Stimulated activated CD4-positive, alpha-beta T cell treated with anti-CD3 and anti-CD28 coated beads, Interleukin-4, amount 100 ng/mL, for 1 hour (primary cell): ENCODE measurements at regions not wholly inside any gene's neighbourhood (a gene's known extent, or its start where the extent isn't known, plus 50 kb on each side); places are given as distances from the start of the nearest gene placed in this dataset.
"Not testable (repeated sequence)": the region's sequence is repeated elsewhere in the genome, so short reads cannot be mapped to it uniquely, and the experiment has no call there.

Source experiments
- DNase-seq: peaks from one replicate; pipeline ENCODE4 v3.0.0-alpha.2; 2020

- DNase-seq = no peak
These were observed 247.0 kb upstream of the CCDC54 start for GRCh38 chr3:107130089-107130700.

GRCh38 chr3:107132674-107133073 lies 244.6 kb upstream of the CCDC54 start:
- DNase-seq = no peak

- DNase-seq = no peak
These were observed 243.3 kb upstream of the CCDC54 start for GRCh38 chr3:107133891-107134290.

GRCh38 chr3:107142171-107142570 lies 235.1 kb upstream of the CCDC54 start:
- no peak for DNase-seq

- no peak for DNase-seq
These were observed 234.3 kb upstream of the CCDC54 start for GRCh38 chr3:107142786-107143575.

- no peak for DNase-seq
These were observed 226.6 kb upstream of the CCDC54 start for GRCh38 chr3:107150675-107151074.

GRCh38 chr3:107153981-107154380 lies 223.3 kb upstream of the CCDC54 start:
- no peak for DNase-seq

GRCh38 chr3:107172411-107172810 lies 204.8 kb upstream of the CCDC54 start:
- DNase-seq = no peak

GRCh38 chr3:107184375-107184774 lies 192.9 kb upstream of the CCDC54 start:
- no peak for DNase-seq

GRCh38 chr3:107188262-107188661 lies 189.0 kb upstream of the CCDC54 start:
- DNase-seq = no peak

GRCh38 chr3:107189158-107189791 lies 188.0 kb upstream of the CCDC54 start:
- DNase-seq = no peak

- no peak for DNase-seq
These were observed 184.1 kb upstream of the CCDC54 start for GRCh38 chr3:107193116-107193515.

- no peak for DNase-seq
These were observed 178.6 kb upstream of the CCDC54 start for GRCh38 chr3:107198581-107199181.

- DNase-seq = no peak
These were observed 176.1 kb upstream of the CCDC54 start for GRCh38 chr3:107201146-107201545.

- not testable (repeated sequence) for DNase-seq
These were observed 174.4 kb upstream of the CCDC54 start for GRCh38 chr3:107202885-107203284.

GRCh38 chr3:107204121-107204520 lies 173.1 kb upstream of the CCDC54 start:
- DNase-seq = no peak

GRCh38 chr3:107205358-107205757 lies 171.9 kb upstream of the CCDC54 start:
- DNase-seq = no peak

- no peak for DNase-seq
These were observed 171.1 kb upstream of the CCDC54 start for GRCh38 chr3:107206141-107206540.

- DNase-seq = no peak
These were observed 170.3 kb upstream of the CCDC54 start for GRCh38 chr3:107206945-107207344.

GRCh38 chr3:107208100-107208499 lies 169.1 kb upstream of the CCDC54 start:
- no peak for DNase-seq

GRCh38 chr3:107208796-107209195 lies 168.4 kb upstream of the CCDC54 start:
- no peak for DNase-seq

GRCh38 chr3:107209302-107209990 lies 167.8 kb upstream of the CCDC54 start:
- DNase-seq = no peak

- no peak for DNase-seq
These were observed 165.6 kb upstream of the CCDC54 start for GRCh38 chr3:107211608-107212007.
